ENCODE measurements at regions not wholly inside any gene's neighbourhood (a gene's known extent, or its start where the extent isn't known, plus 50 kb on each side); places are given as distances from the start of the nearest gene placed in this dataset.

- DNase-seq (ENCODE audit: low read depth in 3 of 3): no peak
Observed at GRCh38 chr1:239593527-239593926, 207.2 kb downstream of the CHRM3 start.

- no peak for DNase-seq (ENCODE audit: low read depth in 3 of 3)
Observed at GRCh38 chr1:239600588-239600987, 214.2 kb downstream of the CHRM3 start.

GRCh38 chr1:239601108-239601507, 214.7 kb downstream of the CHRM3 start:
- no peak for DNase-seq (ENCODE audit: low read depth in 3 of 3)

GRCh38 chr1:239603530-239603929, 217.2 kb downstream of the CHRM3 start:
- DNase-seq (ENCODE audit: low read depth in 3 of 3): no peak

- DNase-seq (ENCODE audit: low read depth in 3 of 3): no peak
Observed at GRCh38 chr1:239606850-239607400, 220.6 kb downstream of the CHRM3 start.

- no peak for DNase-seq (ENCODE audit: low read depth in 3 of 3)
Observed at GRCh38 chr1:239608469-239608868, 222.1 kb downstream of the CHRM3 start.

- DNase-seq (ENCODE audit: low read depth in 3 of 3): no peak
Observed at GRCh38 chr1:239612379-239612778, 226.0 kb downstream of the CHRM3 start.

GRCh38 chr1:239616673-239617072, 230.3 kb downstream of the CHRM3 start:
- no peak for DNase-seq (ENCODE audit: low read depth in 3 of 3)

GRCh38 chr1:239617259-239617658, 230.9 kb downstream of the CHRM3 start:
- DNase-seq (ENCODE audit: low read depth in 3 of 3): no peak

- no peak for DNase-seq (ENCODE audit: low read depth in 3 of 3)
Observed at GRCh38 chr1:239617731-239618130, 231.4 kb downstream of the CHRM3 start.

GRCh38 chr1:239619190-239619589, 232.8 kb downstream of the CHRM3 start:
- no peak for DNase-seq (ENCODE audit: low read depth in 3 of 3)

- DNase-seq (ENCODE audit: low read depth in 3 of 3): no peak
Observed at GRCh38 chr1:239630767-239631166, 244.4 kb downstream of the CHRM3 start.

- no peak for DNase-seq (ENCODE audit: low read depth in 3 of 3)
Observed at GRCh38 chr1:239633432-239633831, 247.1 kb downstream of the CHRM3 start.

GRCh38 chr1:239635276-239635675, 248.9 kb downstream of the CHRM3 start:
- DNase-seq (ENCODE audit: low read depth in 3 of 3): no peak

- no peak for DNase-seq (ENCODE audit: low read depth in 3 of 3)
Observed at GRCh38 chr1:239636347-239636746, 250.0 kb downstream of the CHRM3 start.

- no peak for DNase-seq (ENCODE audit: low read depth in 3 of 3)
Observed at GRCh38 chr1:239644604-239645003, 258.2 kb downstream of the CHRM3 start.

- DNase-seq (ENCODE audit: low read depth in 3 of 3): no peak
Observed at GRCh38 chr1:239647045-239647444, 260.7 kb downstream of the CHRM3 start.

- DNase-seq (ENCODE audit: low read depth in 3 of 3): no peak
Observed at GRCh38 chr1:239647964-239648632, 261.7 kb downstream of the CHRM3 start.

- no peak for DNase-seq (ENCODE audit: low read depth in 3 of 3)
Observed at GRCh38 chr1:239655023-239655422, 268.7 kb downstream of the CHRM3 start.

- DNase-seq (ENCODE audit: low read depth in 3 of 3): no peak
Observed at GRCh38 chr1:239657291-239657690, 270.9 kb downstream of the CHRM3 start.

GRCh38 chr1:239662950-239663349, 276.6 kb downstream of the CHRM3 start:
- no peak for DNase-seq (ENCODE audit: low read depth in 3 of 3)

GRCh38 chr1:239672256-239672655, 285.9 kb downstream of the CHRM3 start:
- no peak for DNase-seq (ENCODE audit: low read depth in 3 of 3)

- no peak for DNase-seq (ENCODE audit: low read depth in 3 of 3)
Observed at GRCh38 chr1:239675735-239676134, 289.4 kb downstream of the CHRM3 start.

Measured in stimulated activated CD4-positive, alpha-beta T cell treated with anti-CD3 and anti-CD28 coated beads, TNF-alpha, amount 100 ng/mL, for 48 hours (primary cell).